ENCODE measurements at regions not wholly inside any gene's neighbourhood (a gene's known extent, or its start where the extent isn't known, plus 50 kb on each side); places are given as distances from the start of the nearest gene placed in this dataset.

DNA sequence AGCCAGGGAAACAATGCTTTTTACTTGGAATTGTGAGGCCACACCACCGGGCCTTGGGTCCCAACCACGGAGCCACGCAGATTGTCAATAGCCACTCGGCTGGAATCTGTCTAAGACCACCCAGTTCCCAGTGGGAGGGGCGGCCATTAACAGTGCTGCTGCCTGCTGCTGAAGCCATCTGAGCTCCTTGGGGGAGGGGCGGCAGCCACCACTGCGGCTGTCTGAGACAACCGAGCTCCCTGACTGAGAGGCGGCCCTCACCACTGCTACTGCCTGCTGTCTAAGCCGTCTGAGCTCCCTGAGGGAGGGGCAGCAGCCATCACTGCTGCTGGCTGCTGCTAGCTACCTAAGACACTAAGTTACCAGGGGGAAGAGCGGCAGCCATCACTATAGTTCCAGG, 64.3 kb downstream of the DMRTA2 start:
- ATAC-seq: no peak
- TF ChIP-seq, protein P1, sequence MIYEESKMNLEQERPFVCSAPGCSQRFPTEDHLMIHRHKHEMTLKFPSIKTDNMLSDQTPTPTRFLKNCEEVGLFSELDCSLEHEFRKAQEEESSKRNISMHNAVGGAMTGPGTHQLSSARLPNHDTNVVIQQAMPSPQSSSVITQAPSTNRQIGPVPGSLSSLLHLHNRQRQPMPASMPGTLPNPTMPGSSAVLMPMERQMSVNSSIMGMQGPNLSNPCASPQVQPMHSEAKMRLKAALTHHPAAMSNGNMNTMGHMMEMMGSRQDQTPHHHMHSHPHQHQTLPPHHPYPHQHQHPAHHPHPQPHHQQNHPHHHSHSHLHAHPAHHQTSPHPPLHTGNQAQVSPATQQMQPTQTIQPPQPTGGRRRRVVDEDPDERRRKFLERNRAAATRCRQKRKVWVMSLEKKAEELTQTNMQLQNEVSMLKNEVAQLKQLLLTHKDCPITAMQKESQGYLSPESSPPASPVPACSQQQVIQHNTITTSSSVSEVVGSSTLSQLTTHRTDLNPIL (CRISPR knock-in tag; IDR thresholded peaks at IDR 0.05; ENCODE audit: low read depth): no peak
- TF ChIP-seq RARB (CRISPR knock-in tag; IDR thresholded peaks at IDR 0.05) (no peak), GLIS3 (CRISPR knock-in tag; IDR thresholded peaks at IDR 0.05) (no peak), ZFP3 (CRISPR knock-in tag; IDR thresholded peaks at IDR 0.05) (no peak), ZFP30 (CRISPR knock-in tag; IDR thresholded peaks at IDR 0.05) (no peak), ISL1 (CRISPR knock-in tag; IDR thresholded peaks at IDR 0.05) (no peak), ESRRG (CRISPR knock-in tag; IDR thresholded peaks at IDR 0.05) (no peak), ZNF70 (CRISPR knock-in tag; IDR thresholded peaks at IDR 0.05) (no peak), BACH2 (CRISPR knock-in tag; IDR thresholded peaks at IDR 0.05; ENCODE audit: borderline replicate concordance) (no peak), ZC3H10 (CRISPR knock-in tag; IDR thresholded peaks at IDR 0.05) (no peak), TCF4 (CRISPR knock-in tag; IDR thresholded peaks at IDR 0.05; ENCODE audit: borderline replicate concordance) (no peak), SNAI2 (CRISPR knock-in tag; IDR thresholded peaks at IDR 0.05) (no peak)
- TF ChIP-seq, protein P2, sequence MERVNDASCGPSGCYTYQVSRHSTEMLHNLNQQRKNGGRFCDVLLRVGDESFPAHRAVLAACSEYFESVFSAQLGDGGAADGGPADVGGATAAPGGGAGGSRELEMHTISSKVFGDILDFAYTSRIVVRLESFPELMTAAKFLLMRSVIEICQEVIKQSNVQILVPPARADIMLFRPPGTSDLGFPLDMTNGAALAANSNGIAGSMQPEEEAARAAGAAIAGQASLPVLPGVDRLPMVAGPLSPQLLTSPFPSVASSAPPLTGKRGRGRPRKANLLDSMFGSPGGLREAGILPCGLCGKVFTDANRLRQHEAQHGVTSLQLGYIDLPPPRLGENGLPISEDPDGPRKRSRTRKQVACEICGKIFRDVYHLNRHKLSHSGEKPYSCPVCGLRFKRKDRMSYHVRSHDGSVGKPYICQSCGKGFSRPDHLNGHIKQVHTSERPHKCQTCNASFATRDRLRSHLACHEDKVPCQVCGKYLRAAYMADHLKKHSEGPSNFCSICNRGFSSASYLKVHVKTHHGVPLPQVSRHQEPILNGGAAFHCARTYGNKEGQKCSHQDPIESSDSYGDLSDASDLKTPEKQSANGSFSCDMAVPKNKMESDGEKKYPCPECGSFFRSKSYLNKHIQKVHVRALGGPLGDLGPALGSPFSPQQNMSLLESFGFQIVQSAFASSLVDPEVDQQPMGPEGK (CRISPR knock-in tag; IDR thresholded peaks at IDR 0.05; ENCODE audit: borderline replicate concordance): no peak
- TF ChIP-seq, protein P3, sequence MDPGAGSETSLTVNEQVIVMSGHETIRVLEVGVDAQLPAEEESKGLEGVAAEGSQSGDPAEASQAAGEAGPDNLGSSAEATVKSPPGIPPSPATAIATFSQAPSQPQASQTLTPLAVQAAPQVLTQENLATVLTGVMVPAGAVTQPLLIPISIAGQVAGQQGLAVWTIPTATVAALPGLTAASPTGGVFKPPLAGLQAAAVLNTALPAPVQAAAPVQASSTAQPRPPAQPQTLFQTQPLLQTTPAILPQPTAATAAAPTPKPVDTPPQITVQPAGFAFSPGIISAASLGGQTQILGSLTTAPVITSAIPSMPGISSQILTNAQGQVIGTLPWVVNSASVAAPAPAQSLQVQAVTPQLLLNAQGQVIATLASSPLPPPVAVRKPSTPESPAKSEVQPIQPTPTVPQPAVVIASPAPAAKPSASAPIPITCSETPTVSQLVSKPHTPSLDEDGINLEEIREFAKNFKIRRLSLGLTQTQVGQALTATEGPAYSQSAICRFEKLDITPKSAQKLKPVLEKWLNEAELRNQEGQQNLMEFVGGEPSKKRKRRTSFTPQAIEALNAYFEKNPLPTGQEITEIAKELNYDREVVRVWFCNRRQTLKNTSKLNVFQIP (CRISPR knock-in tag; IDR thresholded peaks at IDR 0.05; ENCODE audit: borderline replicate concordance, low read depth): no peak

DNA sequence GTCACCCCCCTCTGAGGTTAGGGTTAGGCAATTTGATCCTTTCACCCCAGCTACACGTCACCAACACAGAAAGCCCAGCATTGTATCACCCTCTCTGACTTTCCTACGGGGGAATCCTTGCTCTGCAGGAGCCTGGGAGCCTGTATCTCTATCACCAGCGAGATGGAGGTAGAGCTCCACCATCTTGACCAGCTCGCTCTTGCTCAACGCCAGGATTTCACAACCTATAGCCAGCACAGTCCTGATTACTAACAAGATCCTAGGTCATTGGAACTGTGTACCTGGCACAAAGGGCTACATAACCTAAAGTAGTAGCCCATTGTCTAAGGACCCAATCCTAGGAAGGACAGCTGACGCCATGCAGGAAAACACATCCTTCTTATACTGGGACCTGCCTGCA, 66.1 kb downstream of the DMRTA2 start:
- TF ChIP-seq ISL1 (CRISPR knock-in tag; IDR thresholded peaks at IDR 0.05) (no peak), GLIS3 (CRISPR knock-in tag; IDR thresholded peaks at IDR 0.05) (no peak), ZFP3 (CRISPR knock-in tag; IDR thresholded peaks at IDR 0.05) (no peak), OSR1 (CRISPR knock-in tag; IDR thresholded peaks at IDR 0.05) (no peak), TOX (CRISPR knock-in tag; IDR thresholded peaks at IDR 0.05; ENCODE audit: borderline replicate concordance) (no peak), TCF4 (CRISPR knock-in tag; IDR thresholded peaks at IDR 0.05; ENCODE audit: borderline replicate concordance) (no peak), BACH2 (CRISPR knock-in tag; IDR thresholded peaks at IDR 0.05; ENCODE audit: borderline replicate concordance) (no peak), CSDC2 (CRISPR knock-in tag; IDR thresholded peaks at IDR 0.05) (no peak), ZNF565 (CRISPR knock-in tag; conservative IDR thresholded peaks at IDR 0.05; ENCODE audit: low read depth) (no peak), ZFP30 (CRISPR knock-in tag; IDR thresholded peaks at IDR 0.05) (no peak), ZC3H10 (CRISPR knock-in tag; IDR thresholded peaks at IDR 0.05) (no peak)
- TF ChIP-seq, protein P4, sequence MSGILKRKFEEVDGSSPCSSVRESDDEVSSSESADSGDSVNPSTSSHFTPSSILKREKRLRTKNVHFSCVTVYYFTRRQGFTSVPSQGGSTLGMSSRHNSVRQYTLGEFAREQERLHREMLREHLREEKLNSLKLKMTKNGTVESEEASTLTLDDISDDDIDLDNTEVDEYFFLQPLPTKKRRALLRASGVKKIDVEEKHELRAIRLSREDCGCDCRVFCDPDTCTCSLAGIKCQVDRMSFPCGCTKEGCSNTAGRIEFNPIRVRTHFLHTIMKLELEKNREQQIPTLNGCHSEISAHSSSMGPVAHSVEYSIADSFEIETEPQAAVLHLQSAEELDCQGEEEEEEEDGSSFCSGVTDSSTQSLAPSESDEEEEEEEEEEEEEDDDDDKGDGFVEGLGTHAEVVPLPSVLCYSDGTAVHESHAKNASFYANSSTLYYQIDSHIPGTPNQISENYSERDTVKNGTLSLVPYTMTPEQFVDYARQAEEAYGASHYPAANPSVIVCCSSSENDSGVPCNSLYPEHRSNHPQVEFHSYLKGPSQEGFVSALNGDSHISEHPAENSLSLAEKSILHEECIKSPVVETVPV (CRISPR knock-in tag; IDR thresholded peaks at IDR 0.05): no peak
- TF ChIP-seq, protein P1 (CRISPR knock-in tag; IDR thresholded peaks at IDR 0.05; ENCODE audit: low read depth): no peak
- TF ChIP-seq, protein P5, sequence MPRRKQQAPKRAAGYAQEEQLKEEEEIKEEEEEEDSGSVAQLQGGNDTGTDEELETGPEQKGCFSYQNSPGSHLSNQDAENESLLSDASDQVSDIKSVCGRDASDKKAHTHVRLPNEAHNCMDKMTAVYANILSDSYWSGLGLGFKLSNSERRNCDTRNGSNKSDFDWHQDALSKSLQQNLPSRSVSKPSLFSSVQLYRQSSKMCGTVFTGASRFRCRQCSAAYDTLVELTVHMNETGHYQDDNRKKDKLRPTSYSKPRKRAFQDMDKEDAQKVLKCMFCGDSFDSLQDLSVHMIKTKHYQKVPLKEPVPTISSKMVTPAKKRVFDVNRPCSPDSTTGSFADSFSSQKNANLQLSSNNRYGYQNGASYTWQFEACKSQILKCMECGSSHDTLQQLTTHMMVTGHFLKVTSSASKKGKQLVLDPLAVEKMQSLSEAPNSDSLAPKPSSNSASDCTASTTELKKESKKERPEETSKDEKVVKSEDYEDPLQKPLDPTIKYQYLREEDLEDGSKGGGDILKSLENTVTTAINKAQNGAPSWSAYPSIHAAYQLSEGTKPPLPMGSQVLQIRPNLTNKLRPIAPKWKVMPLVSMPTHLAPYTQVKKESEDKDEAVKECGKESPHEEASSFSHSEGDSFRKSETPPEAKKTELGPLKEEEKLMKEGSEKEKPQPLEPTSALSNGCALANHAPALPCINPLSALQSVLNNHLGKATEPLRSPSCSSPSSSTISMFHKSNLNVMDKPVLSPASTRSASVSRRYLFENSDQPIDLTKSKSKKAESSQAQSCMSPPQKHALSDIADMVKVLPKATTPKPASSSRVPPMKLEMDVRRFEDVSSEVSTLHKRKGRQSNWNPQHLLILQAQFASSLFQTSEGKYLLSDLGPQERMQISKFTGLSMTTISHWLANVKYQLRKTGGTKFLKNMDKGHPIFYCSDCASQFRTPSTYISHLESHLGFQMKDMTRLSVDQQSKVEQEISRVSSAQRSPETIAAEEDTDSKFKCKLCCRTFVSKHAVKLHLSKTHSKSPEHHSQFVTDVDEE (CRISPR knock-in tag; IDR thresholded peaks at IDR 0.05): no peak
- ATAC-seq: no peak
